HG03575 (cell line): ENCODE measurements at regions not wholly inside any gene's neighbourhood (a gene's known extent, or its start where the extent isn't known, plus 50 kb on each side); places are given as distances from the start of the nearest gene placed in this dataset.
"Not testable (repeated sequence)": the region's sequence is repeated elsewhere in the genome, so short reads cannot be mapped to it uniquely, and the experiment has no call there.

Experiments
- ATAC-seq: cut with Tn5 transposase; IDR thresholded peaks from one replicate; pipeline ENCODE4 v1.9.1; 2021; ENCODE audit not compliant: unreplicated experiment, insufficient number of reproducible peaks, low FRiP score; ENCODE audit errors: extremely low read depth

DNA sequence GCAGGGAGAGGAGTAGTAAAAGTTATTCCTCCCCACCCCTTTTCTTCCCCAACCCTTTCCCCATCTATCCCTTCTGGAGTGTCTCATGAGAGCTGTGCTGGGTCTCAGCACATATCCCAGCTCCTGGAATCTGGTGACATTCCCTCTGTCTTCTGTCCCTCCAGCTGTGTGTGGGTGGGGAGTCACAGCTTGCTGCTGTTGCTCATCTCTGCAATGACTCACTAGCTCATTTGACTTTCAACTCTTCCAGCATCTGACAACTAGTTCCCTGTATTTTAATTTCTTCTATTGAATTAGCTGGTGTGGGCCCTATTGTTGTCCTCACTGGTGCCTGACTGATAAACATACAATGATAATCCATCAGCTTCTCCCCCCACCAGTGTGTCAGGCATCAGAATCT, 198.9 kb upstream of the AUTS2 start:
- no peak for ATAC-seq

DNA sequence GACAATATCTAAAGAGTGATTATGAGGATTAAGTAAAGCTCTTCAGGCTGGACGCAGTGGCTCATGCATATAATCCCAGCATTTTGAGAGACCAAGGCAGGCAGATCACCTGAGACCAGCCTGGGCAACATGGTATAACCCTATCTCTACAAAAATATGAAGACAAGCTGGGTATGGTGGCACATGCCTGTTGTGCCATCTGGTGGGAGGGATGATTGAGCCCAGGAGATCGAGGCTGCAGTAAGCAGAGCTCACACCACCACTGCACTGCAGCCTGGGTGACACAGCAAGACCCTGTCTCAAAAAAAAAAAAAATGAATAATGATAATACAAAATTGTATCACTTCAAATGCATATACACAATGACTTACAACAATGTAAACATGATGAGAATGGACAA, 195.6 kb upstream of the AUTS2 start:
- ATAC-seq, result no peak

DNA sequence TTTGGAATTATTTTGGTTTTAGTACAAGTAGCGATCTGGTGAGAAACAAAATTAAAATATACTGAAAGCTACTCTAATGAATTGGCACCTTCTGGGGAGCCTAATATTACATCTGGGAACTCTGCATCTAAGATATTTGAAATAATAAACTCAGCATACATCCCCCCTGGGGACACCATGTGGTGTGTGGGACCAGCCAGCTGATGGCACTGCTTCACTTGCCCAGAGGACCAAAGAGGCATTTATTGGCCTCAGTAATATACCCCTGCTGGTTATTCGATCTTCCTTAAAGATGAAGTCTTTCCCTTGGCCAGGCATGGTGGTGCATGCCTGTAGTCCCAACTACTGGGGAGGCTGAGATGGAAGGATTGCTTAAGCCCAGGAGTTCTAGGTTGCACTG, 195.1 kb upstream of the AUTS2 start:
- no peak for ATAC-seq

DNA sequence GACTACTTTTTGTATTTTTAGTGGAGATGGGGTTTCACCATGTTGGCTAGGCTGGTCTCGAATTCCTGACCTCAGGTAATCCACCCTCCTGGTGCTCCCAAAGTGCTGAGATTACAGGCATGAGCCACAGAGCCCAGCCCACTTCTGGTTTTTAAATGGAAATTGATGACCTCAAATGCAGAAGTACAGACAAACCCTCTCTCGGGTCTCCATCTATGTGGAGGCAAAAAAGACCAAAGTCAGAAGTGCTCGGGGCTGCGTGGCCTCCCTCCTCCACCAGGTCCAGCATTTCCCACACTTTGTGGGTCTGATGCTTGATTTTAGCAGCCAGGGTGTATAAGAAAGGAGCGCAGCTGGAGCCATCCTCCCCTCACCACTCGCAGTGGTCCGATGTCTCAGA, 187.3 kb upstream of the AUTS2 start:
- ATAC-seq, result no peak

DNA sequence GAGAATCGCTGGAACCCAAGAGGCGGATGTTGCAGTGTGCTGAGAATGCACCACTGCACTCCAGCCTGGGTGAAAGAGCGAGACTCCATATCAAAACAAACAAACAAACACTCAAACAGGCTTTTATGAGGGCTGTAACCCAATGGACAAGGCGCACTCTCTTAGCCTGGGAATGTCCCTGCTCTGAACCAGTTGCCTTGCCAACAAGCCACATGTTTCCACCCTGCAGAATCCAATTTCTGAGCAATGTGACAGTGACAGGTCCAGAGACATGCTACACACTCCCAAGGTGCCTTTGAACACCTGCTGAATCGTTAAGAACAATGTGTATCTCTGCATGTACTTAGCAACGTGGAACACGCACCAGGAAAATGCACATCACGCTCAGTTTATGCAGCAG, 186.8 kb upstream of the AUTS2 start:
- no peak for ATAC-seq

DNA sequence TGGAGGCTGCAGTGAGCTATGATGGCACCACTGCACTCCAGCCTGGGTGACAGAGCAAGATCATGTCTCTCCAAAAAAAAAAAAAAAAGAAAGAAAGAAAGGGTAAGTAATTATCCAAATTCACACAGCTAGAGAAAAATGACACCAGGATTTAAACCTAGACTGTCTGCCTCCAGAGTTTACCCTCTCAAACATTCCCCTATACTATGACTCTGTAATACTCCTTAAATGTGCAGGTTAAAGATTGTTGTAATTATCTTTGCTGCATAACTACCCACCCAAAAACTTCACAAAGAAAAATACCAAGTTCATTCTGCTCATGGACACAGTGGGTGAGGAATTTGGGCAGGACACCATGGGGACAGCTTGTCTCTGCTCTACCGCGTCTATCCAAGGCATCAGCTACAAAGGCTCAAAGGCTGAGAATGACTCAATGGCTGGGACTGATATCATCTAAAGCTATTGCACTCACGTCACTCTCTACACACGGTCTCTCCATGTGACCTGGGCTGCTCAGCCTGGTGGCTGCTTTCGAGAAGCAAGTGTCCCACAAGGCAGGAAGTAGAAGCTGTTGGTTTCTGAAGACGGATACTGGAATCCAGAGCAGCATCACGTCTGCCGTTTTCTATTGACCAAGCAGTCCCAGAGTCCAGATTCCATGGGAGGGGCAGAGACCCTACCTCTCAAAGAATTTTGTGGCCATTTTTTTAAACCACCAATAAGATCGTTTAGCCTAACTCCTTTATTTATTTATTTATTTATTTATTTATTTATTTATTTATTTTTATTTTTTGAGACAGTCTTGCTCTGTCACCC, 185.7 kb upstream of the AUTS2 start:
- ATAC-seq, result peak; percentile 91

DNA sequence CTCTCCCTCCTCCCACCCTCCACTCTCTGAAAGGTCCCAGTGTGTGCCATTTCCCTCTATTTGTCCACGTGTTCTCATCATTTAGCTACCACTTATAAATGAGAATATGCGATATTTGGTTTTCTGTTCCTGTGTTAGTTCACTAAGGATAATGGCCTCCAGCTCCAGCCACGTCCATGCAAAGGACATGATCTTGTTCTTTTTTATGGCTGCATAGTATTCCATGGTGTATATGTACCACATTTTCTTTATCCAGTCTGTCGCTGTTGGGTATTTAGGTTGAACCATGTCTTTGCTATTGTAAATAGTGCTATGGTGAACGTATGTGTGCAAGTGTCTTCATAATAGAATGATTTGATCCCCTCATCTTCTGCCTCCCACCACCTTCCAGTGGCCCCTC, 183.7 kb upstream of the AUTS2 start:
- ATAC-seq, result no peak

DNA sequence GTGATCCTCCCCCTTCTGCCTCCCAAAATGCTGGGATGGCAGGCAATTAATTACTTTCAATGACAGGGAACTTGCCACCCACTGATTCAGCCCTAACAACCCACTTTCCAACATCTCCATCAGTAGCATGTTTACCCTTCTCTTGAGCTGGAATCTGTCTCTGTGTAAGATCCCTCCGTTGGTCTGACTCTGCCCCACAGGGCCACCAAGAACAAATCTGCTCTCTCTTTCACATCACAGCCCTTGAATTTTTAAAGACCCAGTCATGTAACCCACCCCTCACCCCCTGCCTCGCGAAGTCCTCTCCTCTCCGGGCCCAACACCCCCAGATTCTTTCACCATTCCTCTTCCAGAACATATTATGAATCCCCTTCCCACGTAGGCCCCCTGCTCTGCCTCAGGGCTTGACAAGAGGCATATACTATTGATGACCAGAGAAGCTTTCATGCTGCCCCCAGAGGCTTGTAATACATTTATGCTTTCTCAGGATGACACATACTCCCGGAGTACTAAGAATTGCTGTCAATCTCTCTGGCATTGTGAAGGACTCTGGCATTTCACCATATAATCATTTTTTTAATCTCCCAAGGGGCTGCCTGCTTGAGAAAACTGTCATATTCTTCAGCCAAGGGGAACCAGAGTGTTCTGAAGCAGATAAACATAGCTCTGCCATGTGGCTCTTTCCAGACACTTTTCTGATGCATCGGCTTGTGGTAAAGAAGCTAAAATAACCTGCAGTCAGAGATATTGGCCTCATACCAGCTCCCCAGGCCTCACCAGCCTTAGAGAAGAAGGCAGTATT, 179.2 kb upstream of the AUTS2 start:
- ATAC-seq, result no peak

DNA sequence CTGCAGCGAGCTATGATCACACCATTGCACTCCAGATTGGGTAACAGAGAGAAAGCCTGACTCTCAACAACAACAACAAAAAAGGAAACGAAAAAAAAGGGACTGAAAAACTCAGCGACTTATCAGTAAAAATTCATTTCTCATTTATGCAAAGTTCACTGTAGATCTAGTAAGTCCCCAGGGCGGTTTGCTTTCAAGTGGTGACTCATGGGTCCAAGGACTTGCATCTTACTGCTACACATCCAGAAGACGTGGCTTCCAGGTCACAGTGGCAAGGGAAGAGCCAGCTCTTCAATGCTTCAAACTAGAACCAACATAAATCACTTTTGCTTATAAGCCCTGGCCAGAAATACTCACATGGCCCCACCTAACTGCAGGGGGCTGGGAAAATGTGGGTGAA, 178.3 kb upstream of the AUTS2 start:
- peak; percentile 54 for ATAC-seq

DNA sequence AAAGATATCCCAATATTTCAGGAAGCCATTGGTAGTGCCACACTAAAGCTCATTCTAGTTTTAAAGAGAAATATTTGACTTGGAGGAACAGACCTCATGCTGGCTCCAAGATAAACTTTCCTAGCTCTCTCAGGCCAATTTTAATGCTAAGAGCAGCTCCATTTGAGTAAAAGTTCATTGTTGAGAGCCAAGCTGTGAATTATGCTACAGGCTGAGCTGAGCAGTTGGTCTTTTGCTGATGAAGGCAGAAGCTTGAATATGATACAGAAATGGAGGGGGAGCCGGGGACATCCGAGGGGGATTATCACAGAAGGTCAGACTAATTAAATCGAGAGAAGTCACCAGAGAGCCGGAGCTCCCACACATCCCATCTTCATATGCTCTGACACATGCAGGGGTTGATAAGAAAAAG, 175.7 kb upstream of the AUTS2 start:
- ATAC-seq, result no peak

DNA sequence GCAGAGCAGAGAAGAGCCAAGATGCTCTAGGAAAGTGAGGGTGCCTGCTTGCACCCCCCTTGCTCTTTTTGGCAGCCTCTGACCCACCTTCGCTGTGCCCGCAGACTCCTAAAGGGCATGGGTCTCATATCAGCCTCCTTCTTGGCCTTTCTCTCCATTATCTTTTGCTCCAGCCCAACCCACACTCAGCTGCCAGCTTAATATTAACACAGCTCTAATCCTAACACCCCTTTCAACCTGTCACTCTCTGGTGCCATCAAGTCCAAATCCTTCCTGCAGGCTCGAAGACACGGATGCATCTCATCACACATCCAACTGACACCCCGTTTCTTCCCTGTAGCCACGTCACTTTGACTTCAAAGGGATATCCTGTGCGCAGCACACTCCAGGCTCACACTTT, 171.6 kb upstream of the AUTS2 start:
- ATAC-seq, result no peak

DNA sequence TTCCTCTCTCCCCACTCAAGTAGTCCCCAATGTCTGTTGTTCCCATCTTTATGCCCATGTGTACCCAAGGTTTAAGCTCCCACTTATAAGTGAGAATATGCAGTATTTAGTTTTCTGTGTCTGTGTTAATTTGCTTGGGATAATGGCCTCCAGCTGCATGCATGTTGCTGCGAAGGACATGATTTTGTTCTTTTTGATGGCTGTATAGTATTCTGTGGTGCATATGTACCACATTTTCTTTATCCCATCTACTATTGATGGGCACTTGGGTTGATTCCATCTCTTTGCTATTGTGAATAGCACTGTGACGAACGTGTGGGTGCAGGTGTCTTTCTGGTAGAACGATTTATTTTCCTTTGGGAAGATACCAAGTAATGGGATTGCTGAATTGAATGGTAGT, 170.2 kb upstream of the AUTS2 start:
- ATAC-seq, result no peak

DNA sequence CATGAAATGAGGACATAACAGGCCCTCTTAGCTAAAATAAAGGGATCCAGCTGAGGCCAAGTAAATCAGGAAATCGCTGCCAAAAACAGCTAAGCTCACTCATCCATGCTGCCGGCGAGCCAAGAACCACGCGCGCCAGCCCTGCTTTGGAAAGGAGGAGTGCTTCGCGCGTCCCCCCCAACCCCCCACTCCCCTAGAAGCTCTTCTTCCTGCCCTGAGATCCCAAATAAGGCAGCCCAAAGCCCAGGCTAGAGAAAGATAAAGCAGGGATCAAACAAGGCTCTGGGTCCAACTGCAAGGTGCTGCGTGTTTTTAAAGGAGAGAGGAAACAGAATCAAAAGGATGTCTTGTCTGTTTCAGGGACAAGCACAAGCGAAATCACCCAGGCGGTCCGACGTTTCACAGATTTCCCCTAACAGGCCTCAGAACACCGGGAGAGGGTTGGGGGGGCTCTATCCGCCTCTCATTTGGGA, 168.3 kb upstream of the AUTS2 start:
- ATAC-seq, result no peak

DNA sequence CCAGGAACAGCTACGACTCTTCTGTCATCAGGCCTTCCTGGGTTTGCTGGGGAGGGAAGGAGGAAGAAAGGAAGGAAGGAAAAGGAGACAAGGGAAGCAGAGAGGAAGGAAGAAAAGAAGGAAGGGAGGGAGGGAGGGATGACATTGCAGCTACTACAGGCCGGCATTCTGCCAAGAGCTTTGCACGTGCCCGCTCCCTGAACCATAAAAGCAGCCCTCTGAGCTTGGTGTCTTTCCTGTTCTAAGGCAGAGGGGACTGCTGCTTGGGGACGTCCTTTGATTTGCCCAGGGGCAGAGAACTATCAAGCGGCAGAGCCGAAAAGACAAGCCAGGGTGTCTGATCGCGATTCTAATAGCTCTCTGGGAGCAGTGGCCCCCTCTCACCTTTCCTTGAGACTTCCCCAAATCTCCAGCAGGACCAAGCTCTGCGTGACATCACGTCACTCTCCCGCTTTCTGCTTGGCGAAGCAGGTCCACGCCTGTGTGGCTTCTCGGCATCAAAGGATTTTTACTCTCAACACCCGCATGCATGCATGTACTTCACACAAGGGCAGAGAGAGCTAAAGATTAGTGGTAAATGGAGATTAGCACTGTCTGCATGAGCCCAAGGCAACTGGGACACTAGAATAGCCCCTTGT, 167.8 kb upstream of the AUTS2 start:
- no peak for ATAC-seq

DNA sequence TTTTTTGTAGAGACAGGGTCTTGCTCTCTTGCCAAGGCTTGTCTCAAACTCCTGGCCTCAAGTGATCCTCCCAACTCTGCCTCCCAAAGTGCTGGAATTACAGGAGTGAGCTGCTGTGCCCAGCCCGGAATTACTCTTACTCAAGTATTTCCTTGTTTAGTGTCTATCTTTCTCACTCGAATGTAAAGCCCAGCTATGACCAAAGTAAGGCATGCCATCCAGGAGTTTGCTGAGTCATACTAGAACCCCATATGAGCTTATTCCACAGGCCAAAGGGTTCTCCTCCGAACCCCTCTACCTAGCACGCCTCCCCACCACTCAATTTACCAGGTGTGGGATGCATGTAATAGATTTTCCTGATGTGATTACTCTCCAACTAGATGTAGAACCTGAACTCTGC, 166.6 kb upstream of the AUTS2 start:
- ATAC-seq, result no peak

DNA sequence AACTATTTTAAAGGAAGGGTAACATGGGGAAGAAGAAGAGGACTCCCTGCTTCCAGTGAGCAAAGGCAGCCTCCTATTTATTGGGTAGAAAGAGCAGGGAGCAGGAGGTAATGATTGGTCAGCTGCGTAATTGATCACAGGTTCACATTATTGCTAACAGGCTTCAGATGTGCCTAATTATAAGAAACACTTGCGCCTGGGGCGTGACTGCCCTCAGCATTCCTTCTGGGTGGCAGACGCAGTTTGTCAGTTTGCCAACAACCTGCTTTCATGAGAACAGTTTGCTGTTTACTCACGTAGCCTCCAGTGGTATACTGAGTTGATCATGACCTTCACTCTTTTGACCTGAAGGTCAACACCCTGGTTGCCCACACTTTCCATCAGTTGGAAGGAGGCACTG, 166.0 kb upstream of the AUTS2 start:
- ATAC-seq, result not testable (repeated sequence)

DNA sequence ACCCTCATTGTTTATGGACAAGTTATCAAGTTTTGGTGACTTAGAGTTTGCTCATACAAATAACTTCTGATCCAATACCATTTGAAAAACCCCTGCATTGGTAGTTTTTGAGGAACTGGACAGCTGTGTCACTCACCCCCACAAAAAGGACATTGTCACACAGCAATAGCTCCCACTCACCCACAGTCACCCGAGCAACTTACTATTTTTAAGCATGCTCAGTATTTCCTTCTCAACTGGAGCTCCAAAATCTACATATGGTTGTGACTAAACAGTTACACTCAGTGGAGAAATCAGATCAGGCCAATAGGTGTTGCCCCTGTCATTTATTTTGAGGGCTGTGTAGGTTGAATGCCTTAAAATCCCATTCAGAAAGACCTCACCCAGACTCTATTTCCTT, 165.2 kb upstream of the AUTS2 start:
- ATAC-seq, result no peak

DNA sequence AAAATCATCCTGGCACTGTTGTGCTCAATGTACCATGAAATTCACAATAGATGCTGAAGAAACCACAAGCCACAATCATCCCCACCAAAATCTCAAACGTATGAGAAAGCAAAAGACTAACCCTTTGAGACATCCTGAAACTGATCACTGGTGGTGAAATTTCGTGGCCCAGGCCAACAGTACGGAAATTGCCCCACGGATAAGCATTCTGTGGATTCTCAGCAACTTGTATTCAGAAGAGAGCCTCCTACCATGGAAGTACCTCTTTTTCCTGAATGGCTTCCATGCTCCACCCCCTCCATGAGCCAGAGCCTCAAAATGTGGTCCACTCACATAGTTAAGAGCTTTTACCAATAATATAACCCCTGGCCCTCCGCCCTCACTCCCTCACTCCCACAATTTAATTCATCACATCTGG, 163.9 kb upstream of the AUTS2 start:
- ATAC-seq, result no peak

DNA sequence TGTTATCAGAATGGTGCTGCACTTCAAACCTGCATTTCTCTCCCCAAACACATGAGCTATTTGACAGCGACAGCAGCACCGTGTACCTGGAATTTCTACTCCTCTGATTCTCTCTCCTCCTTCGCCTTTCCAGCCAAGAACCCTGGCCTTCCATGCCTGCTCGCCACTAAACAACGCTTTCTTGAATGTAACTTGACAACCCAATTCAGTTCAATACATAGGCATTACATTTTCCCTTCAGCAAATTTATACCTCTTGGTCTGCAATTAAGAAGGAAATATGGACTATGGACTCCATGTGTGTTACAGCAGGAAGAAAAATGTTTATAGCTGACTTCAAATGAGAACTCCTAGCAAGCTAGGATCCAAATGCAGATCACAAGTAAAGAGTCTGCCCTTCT, 162.6 kb upstream of the AUTS2 start:
- ATAC-seq, result no peak

DNA sequence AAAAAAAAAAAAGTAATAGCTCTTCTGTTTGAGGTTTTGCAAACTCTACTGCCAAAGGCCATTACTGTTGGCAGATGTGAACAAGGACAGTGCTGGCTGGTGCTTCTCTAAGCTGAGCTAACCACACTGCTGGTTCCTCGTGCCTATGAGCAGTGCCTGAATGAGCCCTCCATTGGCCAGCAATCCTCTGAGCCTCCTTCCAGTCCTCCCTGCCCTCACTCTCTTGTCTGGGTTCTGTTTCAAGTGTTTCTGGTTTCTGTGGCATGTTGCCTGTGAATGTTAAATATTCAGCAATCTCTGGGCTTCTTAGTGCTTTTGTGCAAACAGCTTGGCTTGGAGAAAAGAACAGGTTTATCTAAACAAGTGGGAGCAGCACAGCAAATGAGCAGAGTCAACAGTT, 161.3 kb upstream of the AUTS2 start:
- ATAC-seq, result no peak
